ENCODE measurements at regions not wholly inside any gene's neighbourhood (a gene's known extent, or its start where the extent isn't known, plus 50 kb on each side); places are given as distances from the start of the nearest gene placed in this dataset.

GRCh38 chr12:87775051-87775450 lies 254.2 kb downstream of the C12orf50 start:
- Histone ChIP-seq H3K27ac (ENCODE audit: low read depth, low read length) (no peak overlapping the region), H3K9me3 (ENCODE audit: control insufficient read depth, insufficient read depth, low read length) (no peaks in the 10 kb centered on the region), H3K9me2 (replicated peaks; ENCODE audit: control insufficient read depth, low read length) (no peaks in the 10 kb centered on the region), H3K27me3 (ENCODE audit: control insufficient read depth, low read length) (no peaks in the 10 kb centered on the region), H3F3A (ENCODE audit: control insufficient read depth, insufficient read depth) (no peaks in the 10 kb centered on the region), H3K79me2 (ENCODE audit: control insufficient read depth, low read length) (no peaks in the 10 kb centered on the region), H3K4me2 (ENCODE audit: low read length) (no peak overlapping the region), H3K36me3 (ENCODE audit: control insufficient read depth, low read length) (no peaks in the 10 kb centered on the region), H3K4me1 (ENCODE audit: control insufficient read depth, low read length) (no peaks in the 10 kb centered on the region), H3K4me3 (ENCODE audit: low read length) (no peak overlapping the region), H4K20me1 (ENCODE audit: control insufficient read depth, insufficient read depth, low read depth, low read length) (no peaks in the 10 kb centered on the region)
- TF ChIP-seq EZH2phosphoT487 (IDR thresholded peaks at IDR 0.05; ENCODE audit: borderline replicate concordance, low read length) (no peak), CTCF (IDR thresholded peaks at IDR 0.05; ENCODE audit: low read depth, low read length, poor library complexity, severe bottlenecking) (no peak)

DNA sequence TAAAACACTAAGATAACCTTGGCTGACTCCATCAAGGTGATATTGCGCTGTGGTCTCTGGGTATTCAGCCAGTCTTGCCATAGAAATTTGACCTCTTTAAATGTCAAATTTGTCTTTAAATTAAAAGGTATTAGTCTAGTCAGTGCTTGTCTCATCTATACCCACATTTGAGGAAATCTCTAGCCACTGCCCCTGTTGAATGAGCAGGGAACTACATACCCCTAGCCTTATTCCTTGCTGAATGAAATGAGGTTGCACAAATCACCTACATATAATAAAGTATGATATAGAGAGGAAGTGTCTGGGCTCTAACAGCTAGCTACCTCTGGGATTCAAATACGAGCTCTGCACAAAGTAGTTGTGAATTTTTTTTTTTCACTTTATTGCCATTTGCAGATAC lies 256.8 kb downstream of the C12orf50 start:
- Histone ChIP-seq H3K36me3 (ENCODE audit: control insufficient read depth, low read length) (no peaks in the 10 kb centered on the region), H3K9me3 (ENCODE audit: control insufficient read depth, insufficient read depth, low read length) (no peaks in the 10 kb centered on the region)
- no peak for TF ChIP-seq EZH2phosphoT487 (IDR thresholded peaks at IDR 0.05; ENCODE audit: borderline replicate concordance, low read length)
- TF ChIP-seq CTCF (IDR thresholded peaks at IDR 0.05; ENCODE audit: low read depth, low read length, poor library complexity, severe bottlenecking): no peak

GRCh38 chr12:87768501-87769287 lies 260.5 kb downstream of the C12orf50 start:
- no peaks in the 10 kb centered on the region for H4K20me1 ChIP-seq (ENCODE audit: control insufficient read depth, insufficient read depth, low read depth, low read length)

More for the DNA sequence above, 256.8 kb downstream of the C12orf50 start:
- Histone ChIP-seq H3K4me3 (ENCODE audit: low read length) (no peak overlapping the region), H3K4me2 (ENCODE audit: low read length) (no peak overlapping the region), H4K20me1 (ENCODE audit: control insufficient read depth, insufficient read depth, low read depth, low read length) (no peaks in the 10 kb centered on the region), H3K27me3 (ENCODE audit: control insufficient read depth, low read length) (no peaks in the 10 kb centered on the region), H3F3A (ENCODE audit: control insufficient read depth, insufficient read depth) (no peaks in the 10 kb centered on the region), H3K27ac (ENCODE audit: low read depth, low read length) (no peak overlapping the region), H3K4me1 (ENCODE audit: control insufficient read depth, low read length) (no peaks in the 10 kb centered on the region), H3K9me2 (replicated peaks; ENCODE audit: control insufficient read depth, low read length) (no peaks in the 10 kb centered on the region), H3K79me2 (ENCODE audit: control insufficient read depth, low read length) (no peaks in the 10 kb centered on the region)

More at GRCh38 chr12:87768501-87769287, 260.5 kb downstream of the C12orf50 start:
- no peaks in the 10 kb centered on the region for H3K27me3 ChIP-seq (ENCODE audit: control insufficient read depth, low read length)
- H3F3A ChIP-seq (ENCODE audit: control insufficient read depth, insufficient read depth): no peaks in the 10 kb centered on the region
- TF ChIP-seq CTCF (IDR thresholded peaks at IDR 0.05; ENCODE audit: low read depth, low read length, poor library complexity, severe bottlenecking) (no peak), EZH2phosphoT487 (IDR thresholded peaks at IDR 0.05; ENCODE audit: borderline replicate concordance, low read length) (no peak)
- H3K4me1 ChIP-seq (ENCODE audit: control insufficient read depth, low read length): no peaks in the 10 kb centered on the region
- H3K4me2 ChIP-seq (ENCODE audit: low read length): no peak overlapping the region
- no peaks in the 10 kb centered on the region for H3K9me3 ChIP-seq (ENCODE audit: control insufficient read depth, insufficient read depth, low read length)
- no peaks in the 10 kb centered on the region for H3K79me2 ChIP-seq (ENCODE audit: control insufficient read depth, low read length)
- H3K9me2 ChIP-seq (replicated peaks; ENCODE audit: control insufficient read depth, low read length): no peaks in the 10 kb centered on the region
- no peak overlapping the region for H3K27ac ChIP-seq (ENCODE audit: low read depth, low read length)
- H3K36me3 ChIP-seq (ENCODE audit: control insufficient read depth, low read length): no peaks in the 10 kb centered on the region
- H3K4me3 ChIP-seq (ENCODE audit: low read length): no peak overlapping the region

Data from DOHH2 (cell line).